AG04449 (cell line): ENCODE measurements at regions not wholly inside any gene's neighbourhood (a gene's known extent, or its start where the extent isn't known, plus 50 kb on each side); places are given as distances from the start of the nearest gene placed in this dataset.

Experiments used
- CTCF ChIA-PET: fragments of 350-600 bp; formaldehyde crosslinking; extraction: SDS; loops from one replicate; lab custom pipeline; 2021; ENCODE audit warnings: antibody characterized with exemption; lab: Yijun Ruan, JAX
- POLR2A ChIA-PET: fragments of 400-600, 350-600 bp; formaldehyde crosslinking; extraction: SDS; loops from one replicate; lab custom pipeline; 2020; ENCODE audit warnings: antibody characterized with exemption, inconsistent platforms; lab: Yijun Ruan, JAX
- DNase-seq: peaks from one replicate; pipeline ENCODE4 v3.0.0-alpha.2; 2010; ENCODE audit warnings: low read depth, low spot score
- H3K4me3 ChIP-seq: 2 replicates; pipeline ENCODE4 v1.5.1; 2011; ENCODE audit warnings: low read depth, mild to moderate bottlenecking, control low read depth, low read length
- CTCF ChIP-seq: IDR thresholded peaks from one replicate; pipeline ENCODE4 v1.5.1; 2011; ENCODE audit warnings: mild to moderate bottlenecking, moderate library complexity, low read length, control low read depth, inconsistent platforms; ENCODE audit not compliant: insufficient read depth; ENCODE audit errors: missing control alignments

- H3K4me3 ChIP-seq: no peak overlapping the region
- POLR2A ChIA-PET: interaction anchor here (0.6 kb wide), 1 partner anchor 20 kb away, joined by 3 read pairs; no protein-coding TSS in a partner anchor
- TF ChIP-seq CTCF: peak; percentile 66
- no peak for DNase-seq
- CTCF ChIA-PET: interaction anchor here (1.0 to 12.3 kb wide), 18 partner anchors 9 to 323 kb away, joined by 3 to 355 read pairs (median 5); no protein-coding TSS in a partner anchor
Measured at GRCh38 chr6:71510057-71510713, 221.6 kb downstream of the OGFRL1 start.

GRCh38 chr6:71510856-71511255 is 222.2 kb downstream of the OGFRL1 start:
- no peak for TF ChIP-seq CTCF
- DNase-seq: no peak
- ChIA-PET CTCF (interaction anchor here (1.0 to 12.3 kb wide), 13 partner anchors 9 to 323 kb away, joined by 3 to 355 read pairs (median 6); no protein-coding TSS in a partner anchor), POLR2A (no interaction called here)
- H3K4me3 ChIP-seq: no peak overlapping the region

- TF ChIP-seq CTCF: no peak
- ChIA-PET POLR2A (no interaction called here), CTCF (interaction anchor here (0.8 to 12.3 kb wide), 9 partner anchors 14 to 325 kb away, joined by 3 to 355 read pairs (median 4); no protein-coding TSS in a partner anchor)
- no peak overlapping the region for H3K4me3 ChIP-seq
- DNase-seq: no peak
Measured at GRCh38 chr6:71512256-71512655, 223.6 kb downstream of the OGFRL1 start.

- TF ChIP-seq CTCF: no peak
- H3K4me3 ChIP-seq: no peak overlapping the region
- no peak for DNase-seq
- POLR2A ChIA-PET: no interaction called here
- CTCF ChIA-PET: interaction anchor here (0.8 to 12.3 kb wide), 5 partner anchors 18 to 163 kb away, joined by 3 to 355 read pairs (median 10); no protein-coding TSS in a partner anchor
Measured at GRCh38 chr6:71513036-71513435, 224.4 kb downstream of the OGFRL1 start.

- POLR2A ChIA-PET: no interaction called here
- TF ChIP-seq CTCF: no peak
- no peak for DNase-seq
- CTCF ChIA-PET: interaction anchor here (0.9 to 1.5 kb wide), 2 partner anchors 9 to 10 kb away, joined by 3 to 6 read pairs; no protein-coding TSS in a partner anchor
- H3K4me3 ChIP-seq: no peak overlapping the region
Measured at GRCh38 chr6:71523548-71523947, 234.9 kb downstream of the OGFRL1 start.

GRCh38 chr6:71524201-71524600 is 235.6 kb downstream of the OGFRL1 start:
- no peak for TF ChIP-seq CTCF
- ChIA-PET POLR2A (no interaction called here), CTCF (interaction anchor here (1.3 to 1.4 kb wide), 2 partner anchors 10 to 140 kb away, joined by 3 to 6 read pairs; no protein-coding TSS in a partner anchor)
- DNase-seq: no peak
- H3K4me3 ChIP-seq: no peak overlapping the region
